Right lung (tissue), 2 donors: ENCODE measurements at regions not wholly inside any gene's neighbourhood (a gene's known extent, or its start where the extent isn't known, plus 50 kb on each side); places are given as distances from the start of the nearest gene placed in this dataset.
A peak's percentile ranks its signal among the peaks of the same experiment; 100 is the strongest.
"Not testable (repeated sequence)": the region's sequence is repeated elsewhere in the genome, so short reads cannot be mapped to it uniquely, and the experiment has no call there.

Experiments
- DNase-seq, 2 donors: peaks; one replicate each; pipeline ENCODE4 v3.0.0-alpha.2; 2013

DNA sequence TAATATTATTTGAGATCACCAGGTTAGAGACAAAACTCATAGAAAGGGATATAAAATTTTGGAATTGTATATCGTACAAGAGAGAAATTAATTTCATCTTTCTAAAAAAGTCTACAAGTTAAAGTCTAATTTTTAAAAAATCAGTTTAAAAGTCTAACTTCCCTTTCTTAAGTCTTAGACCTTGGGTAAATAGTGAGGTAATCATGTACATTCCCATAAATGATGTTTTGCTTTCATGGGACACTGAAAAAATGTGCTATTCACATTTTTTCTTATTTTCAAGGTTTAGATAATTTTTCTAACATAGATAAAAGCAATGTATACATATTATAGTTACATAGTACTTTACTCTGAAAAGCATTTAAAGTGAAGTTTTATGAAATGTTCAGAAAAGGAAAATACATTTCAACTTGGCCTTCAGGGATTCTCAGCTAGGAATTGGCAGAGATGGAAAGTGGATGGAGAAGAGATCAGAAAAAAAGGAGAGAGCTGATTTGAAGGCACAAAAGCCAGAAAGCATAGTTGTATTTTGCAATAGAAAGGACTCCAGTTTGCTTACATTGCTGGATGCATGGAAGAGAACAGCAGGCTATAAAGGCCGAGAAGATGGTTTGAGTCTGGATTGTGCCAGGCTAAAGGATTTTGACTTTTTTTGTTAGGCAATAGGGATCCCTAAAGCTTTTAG, 194.0 kb downstream of the CASP12 start:
- no peak for DNase-seq

DNA sequence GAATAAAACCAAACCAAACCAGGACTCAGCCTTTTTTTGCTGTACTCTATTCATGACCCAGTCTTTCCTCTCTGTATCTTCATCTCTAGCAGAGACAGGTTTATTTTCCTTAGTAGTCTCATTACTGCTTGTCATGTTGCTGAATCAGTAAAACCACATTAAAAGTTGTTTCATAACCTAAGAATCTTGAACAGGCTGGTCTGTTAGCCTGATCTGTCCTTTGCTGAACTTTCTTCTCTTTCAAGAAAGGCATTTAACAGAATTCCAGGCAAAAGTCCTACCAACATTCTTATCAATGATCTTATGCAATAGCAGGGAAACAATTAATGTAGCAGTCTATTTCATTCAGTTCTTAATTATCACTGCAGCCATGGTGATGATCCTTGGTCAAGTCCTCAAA, 197.7 kb downstream of the CASP12 start:
- no peak for DNase-seq

DNA sequence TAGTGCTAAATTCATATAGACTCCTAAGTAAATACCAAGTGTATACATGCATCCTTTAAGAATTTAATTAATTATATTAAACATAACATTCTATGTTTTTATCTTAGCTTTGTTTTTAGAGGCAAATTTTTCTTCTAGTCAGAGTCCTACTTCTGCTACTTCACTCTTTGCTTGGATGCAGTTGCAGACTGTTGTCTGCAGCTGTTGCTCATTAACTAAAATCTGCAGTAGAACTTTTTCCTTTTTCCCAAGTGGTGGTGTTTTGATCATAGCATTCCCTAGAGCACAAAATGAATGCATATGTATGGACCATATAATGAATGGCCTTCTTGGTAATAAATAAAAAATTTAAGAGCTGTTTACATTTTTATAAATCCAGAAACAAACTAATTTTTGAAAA, 198.3 kb downstream of the CASP12 start:
- DNase-seq = no peak

DNA sequence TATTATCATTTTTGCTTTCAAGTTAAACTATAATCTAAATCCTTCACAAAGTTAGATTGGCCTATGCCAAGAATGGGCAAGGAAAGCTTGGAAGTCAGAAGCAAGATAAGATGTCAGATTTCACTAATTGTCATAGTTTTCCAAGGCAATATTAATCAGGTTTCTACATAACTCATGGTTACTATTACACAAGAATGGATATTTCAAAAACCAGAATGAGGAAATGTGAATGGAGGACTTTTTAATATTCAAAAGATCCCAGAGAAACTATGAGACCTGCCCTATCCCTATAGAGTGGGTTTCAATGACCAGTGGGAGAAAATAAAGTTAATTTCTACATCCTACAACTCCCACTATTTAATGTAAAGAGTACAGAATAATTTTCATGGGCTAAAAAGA, 203.2 kb downstream of the CASP12 start:
- no peak for DNase-seq

- DNase-seq = no peak
Observed at GRCh38 chr11:104694259-104695064, 203.8 kb downstream of the CASP12 start.

GRCh38 chr11:104692751-104693150, 205.5 kb downstream of the CASP12 start:
- DNase-seq = no peak

DNA sequence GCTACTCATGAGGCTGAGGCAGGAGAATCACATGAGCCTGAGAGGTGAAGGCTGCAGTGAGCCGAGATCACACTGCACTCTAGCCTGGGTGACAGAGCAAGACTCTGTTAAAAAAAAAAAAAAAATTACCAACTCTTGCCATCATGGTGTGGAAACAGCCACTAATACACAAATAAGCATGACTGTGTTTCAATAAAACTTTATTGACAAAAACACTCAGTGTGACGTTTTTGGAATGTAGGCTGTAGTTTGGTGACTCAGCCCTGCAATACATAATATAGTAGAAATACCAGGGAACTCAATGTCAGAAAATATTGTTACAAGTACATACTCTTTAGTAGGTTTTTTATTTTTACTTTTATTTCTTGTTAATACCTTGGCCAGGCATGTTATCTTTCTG, 207.1 kb downstream of the CASP12 start:
- no peak for DNase-seq

- DNase-seq = no peak
Observed at GRCh38 chr11:104690241-104690640, 208.0 kb downstream of the CASP12 start.

DNA sequence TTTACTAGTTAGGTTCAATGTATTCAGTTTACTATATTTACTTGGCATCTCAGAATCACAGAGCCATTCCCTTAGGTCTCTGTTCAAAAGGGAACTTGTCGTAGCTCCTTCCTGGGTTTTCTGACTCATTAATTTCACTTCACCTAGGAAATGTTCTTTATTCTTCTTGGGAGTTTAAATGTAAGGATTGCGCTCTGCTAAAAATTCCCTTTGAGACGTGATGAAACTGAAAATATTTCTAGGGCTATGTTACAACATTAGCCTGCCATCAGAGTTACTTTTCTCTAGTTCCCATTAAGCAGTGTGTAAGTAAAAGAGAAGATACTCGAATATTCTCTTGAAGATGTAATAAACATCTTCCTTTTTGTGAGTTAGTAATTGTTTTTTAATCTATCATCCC, 209.5 kb downstream of the CASP12 start:
- DNase-seq = no peak

GRCh38 chr11:104682206-104682605, 216.1 kb downstream of the CASP12 start:
- DNase-seq = no peak

DNA sequence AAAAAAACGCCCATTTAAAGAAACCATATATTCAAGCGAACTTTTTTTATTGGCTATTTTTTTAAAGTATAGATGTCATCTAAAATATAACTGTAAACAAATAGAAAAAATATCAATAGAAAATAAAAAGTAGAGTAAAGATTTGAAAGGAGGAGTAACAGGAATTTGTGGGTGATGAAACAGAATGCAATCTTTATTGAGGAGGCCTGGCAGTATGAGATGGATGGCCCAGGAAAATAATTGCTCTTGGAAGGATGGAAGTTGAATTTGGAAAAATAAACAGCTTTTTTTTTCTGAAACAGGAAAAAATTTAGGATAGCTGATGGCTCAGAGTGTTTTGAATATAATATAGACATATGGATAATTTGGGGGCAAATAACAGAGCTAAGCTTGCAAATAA, 219.0 kb downstream of the CASP12 start:
- DNase-seq = no peak

GRCh38 chr11:104678408-104678807, 219.9 kb downstream of the CASP12 start:
- DNase-seq = no peak

DNA sequence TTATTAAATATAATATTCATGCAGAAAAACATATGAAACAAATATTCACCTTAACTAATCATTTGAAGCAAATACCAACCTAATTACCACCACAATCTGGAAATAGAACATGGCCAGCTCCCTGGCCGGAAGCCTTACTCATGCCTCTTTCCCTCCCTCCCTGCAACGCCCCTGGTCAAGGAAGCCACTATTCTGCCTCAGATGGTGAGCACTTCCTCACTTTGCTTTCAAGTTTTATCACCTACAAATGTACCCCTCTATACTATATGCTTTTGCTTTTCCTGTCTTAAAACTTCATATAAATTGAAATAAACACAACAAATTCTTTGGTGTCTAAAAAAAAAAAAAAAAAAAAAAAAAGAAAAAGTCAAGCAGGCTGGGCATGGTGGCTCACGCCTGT, 221.2 kb downstream of the CASP12 start:
- not testable (repeated sequence) for DNase-seq

DNA sequence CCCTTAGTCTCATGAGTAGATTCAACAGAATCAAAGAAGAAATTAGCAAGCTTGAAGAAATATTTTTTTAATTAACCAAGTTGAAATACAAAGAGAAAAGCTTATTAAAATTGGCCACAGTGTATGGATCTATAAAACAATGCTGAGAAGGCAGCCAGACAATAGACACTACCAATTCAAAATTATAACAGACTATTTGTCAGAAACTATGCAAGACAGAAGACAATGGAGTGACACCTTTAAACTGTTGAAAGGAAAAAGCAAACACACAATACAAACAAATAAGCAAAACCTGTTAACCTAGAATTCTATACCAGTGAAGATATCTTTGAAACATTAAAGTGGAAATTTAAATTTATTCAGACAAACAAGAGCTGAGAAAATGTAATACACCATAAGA, 225.4 kb downstream of the CASP12 start:
- DNase-seq = no peak

DNA sequence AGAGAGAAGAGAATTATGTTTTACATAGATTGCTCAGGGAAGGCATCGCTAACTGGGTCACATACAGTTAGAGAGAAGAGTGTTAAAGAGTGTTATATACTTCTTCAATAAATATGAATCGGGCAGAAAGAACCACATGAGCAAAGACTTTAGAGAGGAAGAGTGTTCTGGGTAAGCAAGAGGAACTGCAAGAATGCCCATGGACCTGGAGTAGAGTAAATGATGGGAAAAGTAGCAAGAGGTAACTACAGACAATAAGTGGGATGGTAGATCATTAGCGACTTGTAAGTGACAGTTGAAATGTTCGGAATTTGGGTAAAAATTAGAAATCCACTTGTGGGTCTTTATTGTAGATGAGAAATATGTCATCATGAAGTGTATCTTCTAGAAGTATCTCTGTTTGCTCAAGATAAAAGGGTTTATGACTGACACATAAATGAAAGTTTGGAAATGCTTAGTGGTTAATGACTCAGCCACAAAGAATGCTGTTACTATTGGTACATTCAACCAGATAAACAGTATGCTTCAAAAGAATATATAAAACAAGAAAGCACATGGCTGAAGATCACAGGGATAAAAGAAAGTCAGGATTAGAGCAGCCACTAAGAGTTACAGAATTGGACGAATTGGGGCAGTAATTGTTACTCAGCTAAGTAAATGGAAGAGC, 229.3 kb downstream of the CASP12 start:
- no peak for DNase-seq

DNA sequence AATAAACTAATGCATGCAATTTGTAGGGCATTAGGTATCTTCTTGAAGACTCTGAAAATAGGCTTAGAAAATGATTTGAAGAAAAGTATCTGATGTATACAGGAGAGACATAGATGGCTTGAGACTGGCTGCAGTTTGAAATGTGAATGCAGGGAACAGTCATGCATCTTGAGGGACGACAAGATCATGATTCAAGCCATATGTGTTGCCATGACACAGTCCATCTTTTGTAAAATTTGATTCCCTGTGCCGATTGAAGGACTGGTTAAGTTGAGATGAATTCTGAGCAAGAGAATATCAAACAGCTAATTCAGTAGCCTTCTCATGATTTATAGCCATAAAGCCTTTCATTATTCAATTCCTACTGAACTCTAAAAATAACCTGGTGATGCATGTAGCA, 231.6 kb downstream of the CASP12 start:
- no peak for DNase-seq

DNA sequence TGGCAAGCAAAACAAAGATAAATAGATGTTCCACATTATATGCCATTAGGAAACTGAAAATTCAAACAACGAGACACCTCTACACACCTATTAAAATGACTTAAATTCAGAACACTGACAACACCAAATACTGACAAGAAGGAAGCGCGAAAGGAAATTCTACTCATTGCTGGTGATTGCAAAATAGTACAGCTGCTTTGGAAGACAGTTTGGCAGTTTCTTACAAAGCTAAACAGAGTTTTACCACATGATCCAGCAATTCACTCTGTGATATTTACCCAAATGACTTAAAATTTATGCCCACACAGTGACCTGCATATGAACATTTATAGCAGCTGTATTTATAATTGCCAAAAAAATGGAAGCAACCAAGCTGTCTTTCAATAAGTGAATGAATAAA, 232.6 kb downstream of the CASP12 start:
- peak; percentile 64 to 67 for DNase-seq

GRCh38 chr11:104663190-104664140, 234.8 kb downstream of the CASP12 start:
- DNase-seq = no peak

DNA sequence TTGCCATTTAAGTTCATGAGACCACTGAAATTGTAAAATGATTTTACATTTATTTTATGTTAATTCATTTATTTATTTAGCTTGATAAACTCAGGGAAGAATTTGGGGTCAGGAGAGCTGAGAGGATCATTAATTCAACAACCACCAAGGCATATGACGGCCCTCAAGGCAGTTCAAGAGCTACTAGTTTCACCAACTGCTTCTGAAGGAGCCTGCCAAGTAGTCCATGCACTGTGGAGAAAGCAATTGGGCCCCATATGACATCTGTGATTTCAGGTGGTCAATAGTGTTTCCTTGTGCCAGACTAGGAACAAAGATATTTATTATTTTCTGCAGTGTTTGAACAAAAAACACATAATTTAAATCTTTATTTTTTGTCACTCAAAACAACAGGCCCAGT, 236.4 kb downstream of the CASP12 start:
- DNase-seq = no peak

DNA sequence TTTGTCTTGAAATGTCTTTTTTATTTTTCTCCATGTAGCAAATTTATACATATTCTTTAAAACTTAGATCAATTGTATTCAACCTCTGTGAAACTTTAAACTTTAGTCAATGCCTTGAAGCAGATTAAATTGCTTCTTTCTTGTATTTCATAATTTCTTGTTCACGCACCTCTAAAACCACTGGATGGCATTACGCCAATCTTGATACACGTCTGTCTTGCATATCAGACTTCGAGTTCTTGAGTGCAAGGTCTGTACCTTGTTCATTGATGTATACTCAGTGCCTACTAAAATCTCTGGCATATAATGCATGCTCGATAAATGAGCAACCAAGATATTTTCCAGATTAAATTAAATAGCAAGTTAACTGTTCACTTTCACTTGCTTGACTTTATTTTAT, 236.8 kb downstream of the CASP12 start:
- no peak for DNase-seq

- no peak for DNase-seq
Observed at GRCh38 chr11:104658177-104658576, 240.1 kb downstream of the CASP12 start.

- no peak for DNase-seq
Observed at GRCh38 chr11:104657083-104657482, 241.2 kb downstream of the CASP12 start.
